SH-SY5Y (cell line): ENCODE measurements at regions not wholly inside any gene's neighbourhood (a gene's known extent, or its start where the extent isn't known, plus 50 kb on each side); places are given as distances from the start of the nearest gene placed in this dataset.

Experiments
- GATA2 ChIP-seq: IDR thresholded peaks from 2 replicates; pipeline ENCODE4 v1.6.1; 2011; ENCODE audit warnings: mild to moderate bottlenecking, low read depth, low read length
- GATA3 ChIP-seq: IDR thresholded peaks from 2 replicates; pipeline ENCODE4 v1.6.1; 2011; ENCODE audit warnings: low read depth, mild to moderate bottlenecking, low read length, moderate library complexity

DNA sequence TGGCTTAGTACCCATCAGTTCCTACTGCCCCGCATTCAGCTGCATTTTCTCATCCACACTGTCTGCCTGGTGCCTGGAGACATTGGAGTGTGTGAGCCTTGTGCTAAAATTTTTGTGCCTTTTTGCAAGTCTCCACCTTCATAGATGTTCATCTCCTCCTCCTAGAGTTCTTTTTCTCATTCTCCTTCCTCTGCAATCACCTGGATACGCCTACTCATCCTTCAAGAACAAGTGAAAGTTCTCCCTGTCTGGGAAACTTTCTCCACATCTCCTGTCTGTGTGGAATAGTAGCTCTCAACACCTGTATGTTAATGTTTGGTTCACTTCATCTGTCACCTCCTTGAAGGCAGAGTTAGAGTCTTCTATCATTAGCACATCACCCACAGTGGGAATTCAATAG is 125.7 kb upstream of the FBXL17 start:
- TF ChIP-seq GATA3 (no peak), GATA2 (no peak)
